LNCaP clone FGC (cell line): ENCODE measurements at regions not wholly inside any gene's neighbourhood (a gene's known extent, or its start where the extent isn't known, plus 50 kb on each side); places are given as distances from the start of the nearest gene placed in this dataset.

Source experiments
- DNase-seq: peaks from one replicate; pipeline ENCODE4 v3.0.0-alpha.2; 2011; ENCODE audit warnings: low read depth
- H3K4me3 ChIP-seq: 2 replicates; pipeline ENCODE4 v1.5.1; 2011; ENCODE audit warnings: mild to moderate bottlenecking, low read depth, low read length, control low read depth
- TF ChIP-seq, protein P1 (sequence below): IDR thresholded peaks from 2 replicates; pipeline ENCODE4 v1.5.1; 2012; ENCODE audit warnings: mild to moderate bottlenecking; ENCODE audit not compliant: control insufficient read depth, insufficient read depth; ENCODE audit errors: extremely low read depth

- TF ChIP-seq, protein P1, sequence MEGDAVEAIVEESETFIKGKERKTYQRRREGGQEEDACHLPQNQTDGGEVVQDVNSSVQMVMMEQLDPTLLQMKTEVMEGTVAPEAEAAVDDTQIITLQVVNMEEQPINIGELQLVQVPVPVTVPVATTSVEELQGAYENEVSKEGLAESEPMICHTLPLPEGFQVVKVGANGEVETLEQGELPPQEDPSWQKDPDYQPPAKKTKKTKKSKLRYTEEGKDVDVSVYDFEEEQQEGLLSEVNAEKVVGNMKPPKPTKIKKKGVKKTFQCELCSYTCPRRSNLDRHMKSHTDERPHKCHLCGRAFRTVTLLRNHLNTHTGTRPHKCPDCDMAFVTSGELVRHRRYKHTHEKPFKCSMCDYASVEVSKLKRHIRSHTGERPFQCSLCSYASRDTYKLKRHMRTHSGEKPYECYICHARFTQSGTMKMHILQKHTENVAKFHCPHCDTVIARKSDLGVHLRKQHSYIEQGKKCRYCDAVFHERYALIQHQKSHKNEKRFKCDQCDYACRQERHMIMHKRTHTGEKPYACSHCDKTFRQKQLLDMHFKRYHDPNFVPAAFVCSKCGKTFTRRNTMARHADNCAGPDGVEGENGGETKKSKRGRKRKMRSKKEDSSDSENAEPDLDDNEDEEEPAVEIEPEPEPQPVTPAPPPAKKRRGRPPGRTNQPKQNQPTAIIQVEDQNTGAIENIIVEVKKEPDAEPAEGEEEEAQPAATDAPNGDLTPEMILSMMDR: no peak
- no peak for DNase-seq
- H3K4me3 ChIP-seq: no peak overlapping the region
These were observed 79.1 kb upstream of the MAFB start for GRCh38 chr20:40768105-40768504.

DNA sequence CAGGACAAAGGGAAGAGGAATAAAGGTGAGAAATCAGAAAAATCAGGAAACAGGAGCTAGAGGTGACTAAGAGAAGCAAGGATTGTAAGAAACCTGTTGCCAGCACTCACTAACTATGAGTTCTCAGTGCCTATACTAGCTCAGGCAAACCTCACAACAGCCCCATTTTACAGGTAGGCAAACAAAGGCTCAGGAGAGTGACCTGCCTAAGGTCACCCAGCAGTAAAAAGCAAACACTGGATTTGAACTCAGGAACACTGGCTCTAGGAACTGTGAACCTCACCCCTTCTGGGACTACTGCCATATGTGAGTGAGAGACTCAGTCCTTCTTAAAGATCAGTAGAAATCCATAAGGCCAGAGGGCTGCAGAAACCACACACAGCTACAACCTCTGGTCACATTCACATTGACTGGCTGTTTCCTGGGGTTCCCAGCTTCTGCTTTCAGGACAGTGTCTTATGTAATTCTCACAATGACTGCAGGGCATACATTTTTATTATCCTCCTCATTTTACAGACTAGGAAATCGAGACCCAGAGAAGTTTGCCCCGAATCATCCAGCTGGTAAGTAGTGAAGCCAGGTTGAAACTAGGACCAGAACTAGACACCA lies 80.7 kb upstream of the MAFB start:
- no peak for DNase-seq
- TF ChIP-seq, protein P1: no peak
- H3K4me3 ChIP-seq: no peak overlapping the region

GRCh38 chr20:40770564-40771307 lies 81.7 kb upstream of the MAFB start:
- no peak for DNase-seq
- TF ChIP-seq, protein P1: no peak
- H3K4me3 ChIP-seq: no peak overlapping the region

- H3K4me3 ChIP-seq: no peak overlapping the region
- TF ChIP-seq, protein P1: no peak
- DNase-seq: no peak
These were observed 82.2 kb upstream of the MAFB start for GRCh38 chr20:40771308-40771610.

DNA sequence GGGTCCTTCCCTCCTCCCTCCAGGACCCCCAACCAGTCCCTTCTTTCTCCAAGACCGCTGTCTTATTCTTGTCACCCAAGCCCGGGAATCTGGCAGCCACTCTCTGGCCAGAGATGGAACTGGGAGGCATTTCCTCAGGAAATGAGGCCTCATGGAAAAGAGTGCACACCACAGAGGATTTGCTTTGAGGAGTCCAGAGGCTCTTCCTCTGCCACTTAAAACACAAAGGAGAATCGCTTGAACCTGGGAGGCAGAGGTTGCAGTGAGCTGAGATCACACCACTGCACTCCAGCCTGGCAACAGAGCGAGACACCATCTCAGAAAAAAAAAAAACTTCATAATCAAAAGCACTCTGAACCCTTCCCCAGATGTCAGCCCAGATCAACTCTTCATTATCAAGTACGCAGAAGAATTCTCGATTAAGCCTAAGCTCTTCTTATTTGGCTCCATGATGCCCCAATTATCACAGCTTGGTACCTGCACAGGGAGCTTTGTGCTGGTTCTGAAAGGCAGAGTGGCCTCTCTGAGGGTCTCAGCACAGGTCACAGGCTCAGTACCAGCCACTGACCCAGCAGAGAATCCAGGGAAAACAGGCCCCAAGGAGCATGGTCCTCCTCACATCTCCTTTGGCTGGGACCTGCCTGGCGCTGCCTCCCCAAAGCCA lies 82.9 kb upstream of the MAFB start:
- H3K4me3 ChIP-seq: no peak overlapping the region
- no peak for DNase-seq
- TF ChIP-seq, protein P1: no peak

GRCh38 chr20:40773376-40773775 lies 84.3 kb upstream of the MAFB start:
- TF ChIP-seq, protein P1: no peak
- DNase-seq: no peak
- H3K4me3 ChIP-seq: no peak overlapping the region
